Natural killer cell (primary cell): ENCODE measurements at regions not wholly inside any gene's neighbourhood (a gene's known extent, or its start where the extent isn't known, plus 50 kb on each side); places are given as distances from the start of the nearest gene placed in this dataset.

Experiments used
- ATAC-seq, 3 donors: fragments of 150-1000 bp in 2 of 3; fragments of 200-7000 bp in 1 of 3; cut with Tn5 transposase; 1 replicate in 1 of 3; 2 replicates in 2 of 3; pipeline ENCODE4 v1.10.0; 2021; ENCODE audit warnings: mild to moderate bottlenecking in 2 of 3, moderate library complexity in 2 of 3
- DNase-seq, 2 donors: peaks; one replicate each; pipeline versions ENCODE4 v3.0.0 to v3.0.0-alpha.2; 2013 to 2021; ENCODE audit warnings: mixed read lengths in 1 of 2
- H3K27ac ChIP-seq: one replicate; pipeline ENCODE4 v1.5.1; 2013; ENCODE audit warnings: mild to moderate bottlenecking, low read length
- H3K27me3 ChIP-seq: one replicate; pipeline ENCODE4 v1.6.1; 2013; ENCODE audit warnings: low read length; ENCODE audit not compliant: control insufficient read depth, insufficient read depth
- H3K36me3 ChIP-seq: one replicate; pipeline ENCODE4 v1.6.1; 2013; ENCODE audit warnings: low read length; ENCODE audit not compliant: control insufficient read depth, insufficient read depth
- H3K4me1 ChIP-seq: one replicate; pipeline ENCODE4 v1.6.1; 2013; ENCODE audit warnings: low read length; ENCODE audit not compliant: control insufficient read depth, insufficient read depth
- H3K4me3 ChIP-seq: one replicate; pipeline ENCODE4 v1.5.1; 2013; ENCODE audit warnings: low read length
- H3K9me3 ChIP-seq: one replicate; pipeline ENCODE4 v1.6.1; 2013; ENCODE audit warnings: low read length; ENCODE audit not compliant: control insufficient read depth, insufficient read depth
- H3K27ac Mint-ChIP-seq, 2 donors: one replicate each; pipeline ENCODE4 v1.8.0; 2022; ENCODE audit warnings: mild to moderate bottlenecking in 2 of 2, mixed read lengths in 2 of 2, moderate library complexity in 1 of 2
- H3K27me3 Mint-ChIP-seq, 2 donors: one replicate each; pipeline ENCODE4 v1.8.0; 2022; ENCODE audit warnings: low read depth in 2 of 2, mixed read lengths in 2 of 2
- H3K36me3 Mint-ChIP-seq: one replicate; pipeline ENCODE4 v1.8.0; 2022; ENCODE audit warnings: mixed read lengths
- H3K4me1 Mint-ChIP-seq, 2 donors: one replicate each; pipeline ENCODE4 v1.8.0; 2022; ENCODE audit warnings: mixed read lengths in 2 of 2
- H3K4me3 Mint-ChIP-seq: one replicate; pipeline ENCODE4 v1.8.0; 2022; ENCODE audit warnings: mild to moderate bottlenecking, moderate library complexity, mixed read lengths
- H3K9me3 Mint-ChIP-seq, 2 donors: one replicate each; pipeline ENCODE4 v1.8.0; 2022; ENCODE audit warnings: mixed read lengths in 2 of 2
- WGBS: methylation state at CpG from one replicate; pipeline ENCODE4 v1.1.7; 2013; ENCODE audit warnings: missing lambda C conversion rate; ENCODE audit not compliant: insufficient coverage; 5-methylcytosine and 5-hydroxymethylcytosine counted together
- intact Hi-C: fragments of 100-400 bp; cut with micrococcal nuclease; formaldehyde crosslinking; loops from one replicate; pipeline ENCODE4 v1.14.2; 2022
- TF ChIP-seq, protein P1 (sequence below): fragments of 200-600 bp; IDR thresholded peaks from one replicate; pipeline ENCODE4 v1.8.0; 2022; ENCODE audit warnings: antibody characterized with exemption

GRCh38 chr3:64921281-64922065 is 233.7 kb upstream of the ADAMTS9 start:
- no peaks in the 10 kb centered on the region for H3K27me3 Mint-ChIP-seq

GRCh38 chr3:64919934-64920333 is 232.1 kb upstream of the ADAMTS9 start:
- intact Hi-C loops: no loop called here
- no peaks in the 10 kb centered on the region for H3K27me3 ChIP-seq
- no peak overlapping the region for H3K27ac ChIP-seq
- no peak for DNase-seq
- Mint-ChIP-seq H3K4me1 (no peaks in the 10 kb centered on the region), H3K27me3 (no peaks in the 10 kb centered on the region), H3K9me3 (peaks cover 9 to 12% of the 10 kb centered on the region in 2 donors), H3K36me3 (no peaks in the 10 kb centered on the region), H3K4me3 (no peak overlapping the region), H3K27ac (no peak overlapping the region)
- TF ChIP-seq, protein P1, sequence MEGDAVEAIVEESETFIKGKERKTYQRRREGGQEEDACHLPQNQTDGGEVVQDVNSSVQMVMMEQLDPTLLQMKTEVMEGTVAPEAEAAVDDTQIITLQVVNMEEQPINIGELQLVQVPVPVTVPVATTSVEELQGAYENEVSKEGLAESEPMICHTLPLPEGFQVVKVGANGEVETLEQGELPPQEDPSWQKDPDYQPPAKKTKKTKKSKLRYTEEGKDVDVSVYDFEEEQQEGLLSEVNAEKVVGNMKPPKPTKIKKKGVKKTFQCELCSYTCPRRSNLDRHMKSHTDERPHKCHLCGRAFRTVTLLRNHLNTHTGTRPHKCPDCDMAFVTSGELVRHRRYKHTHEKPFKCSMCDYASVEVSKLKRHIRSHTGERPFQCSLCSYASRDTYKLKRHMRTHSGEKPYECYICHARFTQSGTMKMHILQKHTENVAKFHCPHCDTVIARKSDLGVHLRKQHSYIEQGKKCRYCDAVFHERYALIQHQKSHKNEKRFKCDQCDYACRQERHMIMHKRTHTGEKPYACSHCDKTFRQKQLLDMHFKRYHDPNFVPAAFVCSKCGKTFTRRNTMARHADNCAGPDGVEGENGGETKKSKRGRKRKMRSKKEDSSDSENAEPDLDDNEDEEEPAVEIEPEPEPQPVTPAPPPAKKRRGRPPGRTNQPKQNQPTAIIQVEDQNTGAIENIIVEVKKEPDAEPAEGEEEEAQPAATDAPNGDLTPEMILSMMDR: no peak
- ATAC-seq: no peak
- no peaks in the 10 kb centered on the region for H3K4me1 ChIP-seq
- 89% methylated on average over 1 of the region's 1 CpG for WGBS
- no peak overlapping the region for H3K4me3 ChIP-seq
- H3K9me3 ChIP-seq: no peaks in the 10 kb centered on the region
- no peaks in the 10 kb centered on the region for H3K36me3 ChIP-seq

More at GRCh38 chr3:64921281-64922065, 233.7 kb upstream of the ADAMTS9 start:
- WGBS: 53% methylated on average over 5 of the region's 7 CpGs
- Mint-ChIP-seq H3K4me1 (no peaks in the 10 kb centered on the region), H3K4me3 (no peak overlapping the region), H3K27ac (no peak overlapping the region), H3K36me3 (no peaks in the 10 kb centered on the region), H3K9me3 (peaks cover 8 to 11% of the 10 kb centered on the region in 2 donors)
- ATAC-seq: no peak
- Histone ChIP-seq H3K36me3 (no peaks in the 10 kb centered on the region), H3K9me3 (no peaks in the 10 kb centered on the region), H3K4me1 (no peaks in the 10 kb centered on the region), H3K27ac (no peak overlapping the region), H3K4me3 (no peak overlapping the region), H3K27me3 (no peaks in the 10 kb centered on the region)
- DNase-seq: no peak
- intact Hi-C loops: no loop called here
- TF ChIP-seq, protein P1: no peak

GRCh38 chr3:64918989-64919388 is 231.2 kb upstream of the ADAMTS9 start:
- Histone ChIP-seq H3K27ac (no peak overlapping the region), H3K4me3 (no peak overlapping the region), H3K27me3 (no peaks in the 10 kb centered on the region), H3K9me3 (no peaks in the 10 kb centered on the region), H3K36me3 (no peaks in the 10 kb centered on the region), H3K4me1 (no peaks in the 10 kb centered on the region)
- H3K4me3 Mint-ChIP-seq: no peak overlapping the region
- intact Hi-C loops: no loop called here
- peaks cover 9 to 13% of the 10 kb centered on the region in 2 donors for H3K9me3 Mint-ChIP-seq
- H3K4me1 Mint-ChIP-seq: no peaks in the 10 kb centered on the region
- no peaks in the 10 kb centered on the region for H3K27me3 Mint-ChIP-seq
- no peak for DNase-seq
- H3K27ac Mint-ChIP-seq: no peak overlapping the region
- no peak for ATAC-seq
- H3K36me3 Mint-ChIP-seq: no peaks in the 10 kb centered on the region
- TF ChIP-seq, protein P1: no peak
